Upper lobe of left lung (tissue), 4 donors: ENCODE measurements at regions not wholly inside any gene's neighbourhood (a gene's known extent, or its start where the extent isn't known, plus 50 kb on each side); places are given as distances from the start of the nearest gene placed in this dataset.

Experiments used
- EP300 ChIP-seq, 4 donors: sonication (generic); formaldehyde crosslinking; IDR thresholded peaks; one replicate each; pipeline ENCODE4 v1.5.1; 2017; ENCODE audit warnings: antibody characterized with exemption in 4 of 4, control low read depth in 2 of 4
- POLR2A ChIP-seq, 4 donors: fragments of 450-650 bp; IDR thresholded peaks; one replicate each; pipeline ENCODE4 v1.5.1; 2016 to 2017; ENCODE audit warnings: antibody characterized with exemption in 4 of 4, mild to moderate bottlenecking in 2 of 4
- POLR2AphosphoS5 ChIP-seq, 2 donors: sonication (generic); formaldehyde crosslinking; IDR thresholded peaks; one replicate each; pipeline ENCODE4 v1.5.1; 2017; ENCODE audit warnings: antibody characterized with exemption in 2 of 2
- TF ChIP-seq, protein P1 (sequence below), 6 experiments: fragments of 450-650 bp in 4 of 6; fragments of 200-600 bp in 2 of 6; sonication (generic) in 2 of 6; IDR thresholded peaks; one replicate each; pipeline ENCODE4 v1.5.1; 2016 to 2019; ENCODE audit warnings: antibody characterized with exemption in 6 of 6

DNA sequence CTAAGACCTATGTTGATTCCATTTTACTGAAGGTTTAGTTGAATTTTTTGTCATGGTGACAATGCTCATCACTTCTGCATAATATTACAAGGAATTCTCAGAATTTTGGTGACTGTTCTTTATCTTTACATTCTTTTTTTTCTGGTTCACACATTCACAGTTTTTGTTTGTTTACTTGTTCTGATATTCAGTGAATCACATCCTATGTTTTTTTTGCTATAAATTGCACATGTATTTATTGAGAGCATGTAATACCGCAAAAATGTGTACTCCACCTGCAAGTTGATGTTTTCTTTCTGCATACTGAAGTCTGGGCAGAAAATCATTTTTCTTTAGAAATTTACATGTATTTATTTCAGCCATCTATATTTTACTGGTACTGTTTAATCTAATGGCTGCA, 261.9 kb upstream of the CDH10 start:
- TF ChIP-seq, protein P1, sequence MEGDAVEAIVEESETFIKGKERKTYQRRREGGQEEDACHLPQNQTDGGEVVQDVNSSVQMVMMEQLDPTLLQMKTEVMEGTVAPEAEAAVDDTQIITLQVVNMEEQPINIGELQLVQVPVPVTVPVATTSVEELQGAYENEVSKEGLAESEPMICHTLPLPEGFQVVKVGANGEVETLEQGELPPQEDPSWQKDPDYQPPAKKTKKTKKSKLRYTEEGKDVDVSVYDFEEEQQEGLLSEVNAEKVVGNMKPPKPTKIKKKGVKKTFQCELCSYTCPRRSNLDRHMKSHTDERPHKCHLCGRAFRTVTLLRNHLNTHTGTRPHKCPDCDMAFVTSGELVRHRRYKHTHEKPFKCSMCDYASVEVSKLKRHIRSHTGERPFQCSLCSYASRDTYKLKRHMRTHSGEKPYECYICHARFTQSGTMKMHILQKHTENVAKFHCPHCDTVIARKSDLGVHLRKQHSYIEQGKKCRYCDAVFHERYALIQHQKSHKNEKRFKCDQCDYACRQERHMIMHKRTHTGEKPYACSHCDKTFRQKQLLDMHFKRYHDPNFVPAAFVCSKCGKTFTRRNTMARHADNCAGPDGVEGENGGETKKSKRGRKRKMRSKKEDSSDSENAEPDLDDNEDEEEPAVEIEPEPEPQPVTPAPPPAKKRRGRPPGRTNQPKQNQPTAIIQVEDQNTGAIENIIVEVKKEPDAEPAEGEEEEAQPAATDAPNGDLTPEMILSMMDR (IDR thresholded peaks at IDR 0.05) = no peak
- TF ChIP-seq POLR2A (IDR thresholded peaks at IDR 0.05) (no peak), POLR2AphosphoS5 (IDR thresholded peaks at IDR 0.05) (no peak), EP300 (IDR thresholded peaks at IDR 0.05) (no peak)
